Omental fat pad (tissue), 3 donors: ENCODE measurements at regions not wholly inside any gene's neighbourhood (a gene's known extent, or its start where the extent isn't known, plus 50 kb on each side); places are given as distances from the start of the nearest gene placed in this dataset.
"Not testable (repeated sequence)": the region's sequence is repeated elsewhere in the genome, so short reads cannot be mapped to it uniquely, and the experiment has no call there.

Source experiments
- ATAC-seq: fragments of 150-250 bp; one replicate; pipeline ENCODE4 v1.9.1; 2016; ENCODE audit warnings: mild to moderate bottlenecking, moderate library complexity; ENCODE audit not compliant: low FRiP score
- DNase-seq: peaks from one replicate; pipeline ENCODE4 v3.0.0-alpha.2; 2019; ENCODE audit warnings: low spot score
- TF ChIP-seq, protein P1 (sequence below), 3 donors: fragments of 450-650 bp; IDR thresholded peaks; one replicate each; pipeline ENCODE4 v1.5.1; 2016 to 2017; ENCODE audit warnings: antibody characterized with exemption in 3 of 3, mild to moderate bottlenecking in 3 of 3, moderate library complexity in 2 of 3

DNA sequence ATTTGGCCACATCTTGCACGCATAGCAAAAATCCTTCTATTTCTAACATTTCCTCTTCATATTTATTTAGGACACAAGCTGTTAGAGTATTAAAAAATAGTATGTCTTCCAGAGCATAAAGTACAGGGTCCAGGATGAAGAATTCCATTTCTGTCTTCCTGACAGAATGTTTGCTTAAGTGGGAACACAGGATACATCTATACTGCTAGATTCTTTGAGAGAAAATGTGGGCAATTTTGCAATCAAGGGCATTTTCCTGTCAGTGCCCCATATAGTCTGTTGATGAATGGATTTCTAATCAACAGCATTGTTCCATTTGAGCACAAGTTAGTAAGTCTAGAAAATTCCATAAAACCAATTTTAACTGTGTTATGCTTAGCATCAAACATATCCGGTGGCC is 409.9 kb downstream of the CPS1 start:
- TF ChIP-seq, protein P1, sequence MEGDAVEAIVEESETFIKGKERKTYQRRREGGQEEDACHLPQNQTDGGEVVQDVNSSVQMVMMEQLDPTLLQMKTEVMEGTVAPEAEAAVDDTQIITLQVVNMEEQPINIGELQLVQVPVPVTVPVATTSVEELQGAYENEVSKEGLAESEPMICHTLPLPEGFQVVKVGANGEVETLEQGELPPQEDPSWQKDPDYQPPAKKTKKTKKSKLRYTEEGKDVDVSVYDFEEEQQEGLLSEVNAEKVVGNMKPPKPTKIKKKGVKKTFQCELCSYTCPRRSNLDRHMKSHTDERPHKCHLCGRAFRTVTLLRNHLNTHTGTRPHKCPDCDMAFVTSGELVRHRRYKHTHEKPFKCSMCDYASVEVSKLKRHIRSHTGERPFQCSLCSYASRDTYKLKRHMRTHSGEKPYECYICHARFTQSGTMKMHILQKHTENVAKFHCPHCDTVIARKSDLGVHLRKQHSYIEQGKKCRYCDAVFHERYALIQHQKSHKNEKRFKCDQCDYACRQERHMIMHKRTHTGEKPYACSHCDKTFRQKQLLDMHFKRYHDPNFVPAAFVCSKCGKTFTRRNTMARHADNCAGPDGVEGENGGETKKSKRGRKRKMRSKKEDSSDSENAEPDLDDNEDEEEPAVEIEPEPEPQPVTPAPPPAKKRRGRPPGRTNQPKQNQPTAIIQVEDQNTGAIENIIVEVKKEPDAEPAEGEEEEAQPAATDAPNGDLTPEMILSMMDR (IDR thresholded peaks at IDR 0.05), result no peak
- DNase-seq, result no peak
- no peak for ATAC-seq

DNA sequence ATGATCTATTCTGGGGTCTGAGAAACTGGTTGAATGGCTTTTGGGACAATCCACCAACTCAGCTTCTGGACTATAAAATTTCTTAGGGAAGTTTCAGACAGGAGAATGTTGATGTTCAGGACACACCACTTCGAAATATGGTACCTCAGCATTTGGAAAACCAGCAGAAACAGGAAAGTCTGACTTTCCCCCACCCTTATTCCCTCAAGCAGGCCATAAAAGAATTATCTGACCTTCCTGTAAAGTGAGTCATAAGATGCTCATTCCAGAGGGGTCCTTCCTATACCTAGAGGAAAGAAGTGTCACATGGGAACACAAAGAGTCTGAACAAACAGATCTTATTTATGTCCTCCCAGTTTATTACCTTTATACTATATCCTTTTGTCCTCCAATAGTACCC is 415.0 kb downstream of the CPS1 start:
- ATAC-seq (no peak), DNase-seq (no peak)
- TF ChIP-seq, protein P1 (IDR thresholded peaks at IDR 0.05), result no peak

DNA sequence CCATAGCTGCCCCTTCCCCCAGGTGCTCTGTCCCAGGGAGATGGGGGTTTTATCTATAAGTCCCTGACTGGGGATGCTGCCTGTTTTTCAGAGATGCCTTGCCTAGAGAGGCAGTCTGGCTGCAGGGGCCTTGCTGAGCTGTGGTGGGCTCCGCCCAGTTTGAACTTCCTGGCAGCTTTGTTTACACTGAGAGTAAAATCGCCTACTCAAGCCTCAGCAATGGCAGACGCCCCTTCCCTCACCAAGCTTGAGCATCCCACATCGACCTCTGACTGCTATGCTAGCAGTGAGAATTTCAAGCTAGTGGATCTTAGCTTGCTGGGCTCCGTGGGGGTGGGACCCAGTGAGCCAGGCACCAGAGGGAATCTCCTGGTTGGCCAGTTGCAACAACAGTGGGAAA is 430.4 kb downstream of the CPS1 start:
- not testable (repeated sequence) for ATAC-seq, DNase-seq

DNA sequence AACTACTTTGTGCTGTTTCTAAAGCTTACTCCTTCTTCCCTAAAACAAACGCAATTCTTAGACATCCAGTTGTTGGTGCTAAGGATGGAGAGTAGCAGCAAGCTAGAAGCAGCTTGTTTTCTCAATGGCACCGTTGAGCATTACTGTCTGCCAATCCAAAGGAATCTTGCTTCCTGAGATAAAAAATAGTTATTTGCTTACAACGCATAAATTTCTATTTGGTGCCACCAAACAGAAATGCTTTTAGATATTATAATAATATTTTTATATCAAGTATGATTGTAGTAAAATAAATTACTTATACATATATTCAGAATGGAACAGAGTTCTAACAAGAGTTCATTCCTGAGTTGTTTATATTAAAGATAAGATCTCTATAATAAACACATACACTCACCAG is 434.7 kb downstream of the CPS1 start:
- TF ChIP-seq, protein P1 (IDR thresholded peaks at IDR 0.05), result no peak
- ATAC-seq (no peak), DNase-seq (no peak)

DNA sequence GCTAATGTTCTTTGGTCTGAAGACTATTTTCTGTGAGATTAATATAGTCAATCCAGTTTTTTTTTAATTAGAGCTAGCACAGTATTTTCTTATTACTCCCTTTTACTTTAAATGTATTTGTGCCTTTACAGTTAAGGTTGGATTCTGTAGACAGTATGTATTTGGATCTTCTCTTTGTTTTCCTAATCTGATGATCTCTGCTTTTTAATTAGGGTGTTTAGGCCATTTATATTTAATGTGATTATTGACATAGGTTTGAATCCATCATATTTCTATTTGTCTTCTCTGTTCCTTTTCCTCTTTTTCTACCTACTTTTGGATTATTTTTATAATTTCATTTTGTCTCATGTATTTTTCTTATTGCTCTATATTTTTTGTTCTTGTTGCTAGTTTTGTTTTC is 437.7 kb downstream of the CPS1 start:
- TF ChIP-seq, protein P1 (IDR thresholded peaks at IDR 0.05), result no peak
- DNase-seq, result no peak
- no peak for ATAC-seq

DNA sequence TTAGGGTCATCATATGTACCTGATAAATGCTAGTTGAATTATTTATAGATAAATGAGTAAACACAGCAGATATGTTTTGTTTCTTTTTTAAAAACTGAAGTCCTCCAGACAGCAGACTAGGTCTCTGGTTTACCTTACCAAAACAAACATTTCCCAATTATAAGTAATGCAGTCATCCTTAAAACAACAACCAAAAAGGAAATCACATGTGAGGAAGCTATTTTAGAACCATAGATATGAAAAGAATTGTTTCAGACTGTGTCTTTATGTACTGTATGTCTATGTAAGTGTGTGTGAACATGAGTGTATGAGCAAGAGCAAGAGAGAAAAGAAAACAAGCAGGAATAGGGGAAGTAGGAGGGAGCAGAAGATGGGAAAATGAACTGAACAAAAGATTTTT is 441.0 kb downstream of the CPS1 start:
- TF ChIP-seq, protein P1 (IDR thresholded peaks at IDR 0.05), result no peak
- no peak for DNase-seq
- ATAC-seq, result no peak

DNA sequence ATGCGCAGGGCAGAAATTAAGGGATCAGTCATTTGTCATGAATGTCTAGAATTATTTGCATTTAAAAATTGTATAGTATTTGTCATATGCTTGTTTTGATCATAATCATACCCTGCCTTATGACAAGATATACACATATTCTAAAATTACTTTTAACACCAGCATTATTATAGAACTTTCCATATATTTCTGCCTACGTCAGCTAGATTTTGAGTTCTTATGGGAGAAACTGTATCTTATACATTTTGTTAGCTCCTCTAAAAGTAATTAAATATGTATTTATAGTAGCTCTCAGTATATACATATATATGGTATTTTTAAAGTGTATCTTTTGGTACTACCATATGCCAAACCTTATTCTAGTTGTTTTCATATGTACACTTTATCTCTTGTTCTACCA is 441.9 kb downstream of the CPS1 start:
- TF ChIP-seq, protein P1 (IDR thresholded peaks at IDR 0.05), result no peak
- no peak for DNase-seq
- ATAC-seq, result no peak

DNA sequence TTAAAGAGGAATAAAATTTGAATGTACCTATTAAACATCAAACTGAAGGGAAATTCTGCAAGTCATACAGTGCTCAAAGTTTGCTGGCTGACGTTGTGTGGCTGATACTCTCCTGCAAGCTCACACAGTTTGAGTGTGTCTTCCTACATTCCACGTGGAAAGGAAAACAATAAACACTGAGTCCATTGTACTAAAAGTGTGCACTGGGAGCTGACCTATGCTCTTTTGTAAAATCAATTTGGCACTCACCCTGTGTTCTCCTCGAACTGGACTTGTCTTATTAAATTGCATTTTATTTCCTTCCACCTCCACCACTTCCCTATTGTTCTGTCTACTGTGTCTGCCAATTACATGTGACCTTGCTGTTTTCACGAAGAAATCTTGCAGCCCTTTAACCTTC is 458.0 kb downstream of the CPS1 start:
- TF ChIP-seq, protein P1 (IDR thresholded peaks at IDR 0.05), result no peak
- DNase-seq (no peak), ATAC-seq (no peak)
